ENCODE measurements at regions not wholly inside any gene's neighbourhood (a gene's known extent, or its start where the extent isn't known, plus 50 kb on each side); places are given as distances from the start of the nearest gene placed in this dataset.

GRCh38 chr13:111558700-111559088 lies 238.3 kb downstream of the TEX29 start:
- DNase-seq: no peak
- no peak for TF ChIP-seq CTCF (IDR thresholded peaks at IDR 0.05)
- Histone ChIP-seq H3K4me1 (ENCODE audit: low read depth) (no peaks in the 10 kb centered on the region), H3K36me3 (ENCODE audit: low read depth) (no peaks in the 10 kb centered on the region), H3K4me3 (no peak overlapping the region), H3K9me3 (no peaks in the 10 kb centered on the region)
- intact Hi-C loops (cut with DNase I, micrococcal nuclease): no loop called here
- ATAC-seq: no peak

- Histone ChIP-seq H3K36me3 (ENCODE audit: low read depth) (no peaks in the 10 kb centered on the region), H3K4me3 (no peak overlapping the region), H3K4me1 (ENCODE audit: low read depth) (no peaks in the 10 kb centered on the region), H3K9me3 (no peaks in the 10 kb centered on the region)
- DNase-seq: no peak
- ATAC-seq: no peak
- intact Hi-C loops (cut with DNase I, micrococcal nuclease): loop anchor here in 1 of 2 donors (10.0 kb wide), 1 partner anchor 515 kb away; no protein-coding TSS in a partner anchor
- no peak for TF ChIP-seq CTCF (IDR thresholded peaks at IDR 0.05)
Measured at GRCh38 chr13:111559612-111560403, 239.4 kb downstream of the TEX29 start.

GRCh38 chr13:111561091-111561781 lies 240.8 kb downstream of the TEX29 start:
- no peak for DNase-seq
- intact Hi-C loops (cut with DNase I, micrococcal nuclease): loop anchor here in 1 of 2 donors (10.0 kb wide), 1 partner anchor 514 kb away; no protein-coding TSS in a partner anchor
- no peak for TF ChIP-seq CTCF (IDR thresholded peaks at IDR 0.05)
- no peak for ATAC-seq
- H3K4me3 ChIP-seq: no peak overlapping the region
- H3K36me3 ChIP-seq (ENCODE audit: low read depth): no peaks in the 10 kb centered on the region
- no peaks in the 10 kb centered on the region for H3K4me1 ChIP-seq (ENCODE audit: low read depth)
- H3K9me3 ChIP-seq: no peaks in the 10 kb centered on the region

GRCh38 chr13:111562716-111563115 lies 242.3 kb downstream of the TEX29 start:
- H3K4me1 ChIP-seq (ENCODE audit: low read depth): no peaks in the 10 kb centered on the region
- no peak for DNase-seq
- intact Hi-C loops (cut with DNase I, micrococcal nuclease): loop anchor here in 1 of 2 donors (10.0 kb wide), 1 partner anchor 512 kb away; no protein-coding TSS in a partner anchor
- ATAC-seq: no peak
- TF ChIP-seq CTCF (IDR thresholded peaks at IDR 0.05): no peak
- no peaks in the 10 kb centered on the region for H3K9me3 ChIP-seq
- no peak overlapping the region for H3K4me3 ChIP-seq
- H3K36me3 ChIP-seq (ENCODE audit: low read depth): no peaks in the 10 kb centered on the region

GRCh38 chr13:111564606-111565005 lies 244.2 kb downstream of the TEX29 start:
- no peak for TF ChIP-seq CTCF (IDR thresholded peaks at IDR 0.05)
- Histone ChIP-seq H3K9me3 (no peaks in the 10 kb centered on the region), H3K4me1 (ENCODE audit: low read depth) (no peaks in the 10 kb centered on the region), H3K4me3 (no peak overlapping the region), H3K36me3 (ENCODE audit: low read depth) (no peaks in the 10 kb centered on the region)
- intact Hi-C loops (cut with DNase I, micrococcal nuclease): loop anchor here in 1 of 2 donors (10.0 kb wide), 1 partner anchor 510 kb away; no protein-coding TSS in a partner anchor
- ATAC-seq: no peak
- DNase-seq: no peak

Data from mucosa of descending colon (tissue), 3 donors.